GM12878 (cell line): ENCODE measurements at regions not wholly inside any gene's neighbourhood (a gene's known extent, or its start where the extent isn't known, plus 50 kb on each side); places are given as distances from the start of the nearest gene placed in this dataset.

Source experiments
- ATAC-seq: fragments of 200-7000 bp; cut with Tn5 transposase; 3 replicates; pipeline ENCODE4 v1.9.1; 2020; ENCODE audit warnings: mild to moderate bottlenecking, moderate library complexity
- BruUV-seq: library from RNA; stranded (reverse); fragments of 400-500 nt; replicated peaks from 2 replicates; lab custom pipeline; 2021; lab: Mats Ljungman, UMichigan
- CTCF ChIA-PET: fragments of 300-600 bp; sonication (Branson Sonifier 250); formaldehyde crosslinking; extraction: SDS; loops from one replicate; lab custom pipeline; 2021; ENCODE audit warnings: inconsistent platforms; lab: Yijun Ruan, JAX
- POLR2A ChIA-PET: fragments of 350-600 bp; formaldehyde crosslinking; extraction: SDS; loops from one replicate; lab custom pipeline; 2021; ENCODE audit warnings: inconsistent platforms; lab: Charles Lee
- RAD21 ChIA-PET: fragments of 300-600 bp; sonication (Branson Sonifier 250); formaldehyde crosslinking; loops from one replicate; lab custom pipeline; 2023; ENCODE audit warnings: antibody characterized with exemption; ENCODE audit not compliant: unreplicated experiment; lab: Charles Lee
- SMC1A ChIA-PET: fragments of 300-600 bp; sonication (Branson Sonifier 250); formaldehyde crosslinking; loops from one replicate; lab custom pipeline; 2023; ENCODE audit not compliant: unreplicated experiment, uncharacterized antibody; lab: Charles Lee
- DNase-seq: peaks from one replicate; pipeline ENCODE4 v3.0.0-alpha.2; 2011; ENCODE audit warnings: low read depth, low spot score
- FAIRE-seq: peaks from 3 replicates; lab custom pipeline; 2011; peaks lifted over from hg19 to GRCh38; lab: Jason Lieb, UNC
- H2AFZ ChIP-seq: 2 replicates; pipeline ENCODE4 v1.6.0; 2011; ENCODE audit warnings: low read depth, low read length, control low read depth; ENCODE audit not compliant: control insufficient read depth
- H3K27ac ChIP-seq: 2 replicates; pipeline ENCODE4 v1.5.1; 2011; ENCODE audit warnings: control low read depth; ENCODE audit not compliant: control insufficient read depth, insufficient read depth
- H3K27me3 ChIP-seq, 2 experiments: replicated peaks in 1 of 2; 2 replicates each; pipeline versions ENCODE4 v1.6.0 to v1.6.1; 2011; ENCODE audit warnings: low read length in 1 of 2; ENCODE audit not compliant: control insufficient read depth in 2 of 2, insufficient read depth in 2 of 2
- H3K36me3 ChIP-seq, 2 experiments: 2 replicates each; pipeline ENCODE4 v1.5.1; 2011; ENCODE audit warnings: low read length in 1 of 2; ENCODE audit not compliant: control insufficient read depth in 2 of 2, insufficient read depth in 2 of 2
- H3K4me1 ChIP-seq: 2 replicates; pipeline ENCODE4 v1.6.1; 2011; ENCODE audit warnings: mild to moderate bottlenecking, low read length, moderate library complexity, mixed read lengths; ENCODE audit not compliant: control insufficient read depth, insufficient read depth
- H3K4me2 ChIP-seq: 2 replicates; pipeline ENCODE4 v1.6.0; 2011; ENCODE audit warnings: control low read depth; ENCODE audit not compliant: control insufficient read depth, insufficient read depth
- H3K4me3 ChIP-seq: fragments of 200-600 bp; sonication (generic); 2 replicates; pipeline ENCODE4 v1.5.1; 2016
- H3K79me2 ChIP-seq: 2 replicates; pipeline ENCODE4 v1.6.0; 2011; ENCODE audit warnings: low read length; ENCODE audit not compliant: control insufficient read depth, insufficient read depth
- H3K9ac ChIP-seq: 2 replicates; pipeline ENCODE4 v1.8.0; 2011; ENCODE audit warnings: low read length, control low read depth, mixed read lengths; ENCODE audit not compliant: control insufficient read depth, insufficient read depth
- H3K9me3 ChIP-seq: replicated peaks from 3 replicates; pipeline ENCODE4 v1.5.1; 2011; ENCODE audit warnings: mild to moderate bottlenecking, low read length; ENCODE audit not compliant: control insufficient read depth, insufficient read depth
- H4K20me1 ChIP-seq: 2 replicates; pipeline ENCODE4 v1.6.0; 2011; ENCODE audit not compliant: control insufficient read depth, insufficient read depth
- CEBPB ChIP-seq, 2 experiments: fragments of 150-350 bp in 1 of 2; IDR thresholded peaks; 2 replicates each; pipeline ENCODE4 v1.6.1; 2012 to 2014; ENCODE audit warnings: low read depth in 2 of 2, low read length in 2 of 2, borderline replicate concordance in 1 of 2, inconsistent platforms in 1 of 2
- MEF2B ChIP-seq: fragments of 450-650 bp; IDR thresholded peaks from 2 replicates; pipeline ENCODE4 v1.6.1; 2018; ENCODE audit warnings: mild to moderate bottlenecking, moderate library complexity; ENCODE audit not compliant: partially characterized antibody, poor library complexity, severe bottlenecking
- MTA3 ChIP-seq: IDR thresholded peaks from 2 replicates; pipeline ENCODE4 v1.6.1; 2012; ENCODE audit warnings: low read length, inconsistent platforms, borderline replicate concordance
- NR2F1 ChIP-seq: fragments of 450-650 bp; conservative IDR thresholded peaks from 2 replicates; pipeline ENCODE4 v1.6.1; 2017; ENCODE audit warnings: mild to moderate bottlenecking
- WGBS: methylation state at CpG from one replicate; pipeline ENCODE4 v1.1.6; 2016; ENCODE audit warnings: low lambda C conversion rate; ENCODE audit not compliant: insufficient replicate concordance, insufficient coverage; ENCODE audit errors: missing lambda C conversion rate; 5-methylcytosine and 5-hydroxymethylcytosine counted together
- in situ Hi-C: fragments of 300-500 bp; cut with MboI; formaldehyde crosslinking; loops from 9 replicates; pipeline ENCODE4 v1.14.3; 2018; ENCODE audit warnings: mixed read lengths
- intact Hi-C: fragments of 100-400 bp; cut with micrococcal nuclease; formaldehyde crosslinking; loops from one replicate; pipeline ENCODE4 v1.14.2; 2022; ENCODE audit not compliant: unreplicated experiment
- TF ChIP-seq, protein P1 (sequence below): fragments of 450-650 bp; IDR thresholded peaks from 2 replicates; pipeline ENCODE4 v1.6.1; 2018; ENCODE audit warnings: mild to moderate bottlenecking, low read depth, moderate library complexity; ENCODE audit not compliant: partially characterized antibody
- TF ChIP-seq, protein P2 (sequence below): IDR thresholded peaks from 2 replicates; pipeline ENCODE4 v1.6.1; 2011; ENCODE audit warnings: borderline replicate concordance, low read depth, mild to moderate bottlenecking, moderate library complexity, low read length; ENCODE audit not compliant: insufficient read depth, poor library complexity, severe bottlenecking
- TF ChIP-seq, protein P3 (sequence below): fragments of 450-650 bp; IDR thresholded peaks from 2 replicates; pipeline ENCODE4 v1.6.1; 2016; ENCODE audit warnings: mild to moderate bottlenecking, moderate library complexity, borderline replicate concordance
- TF ChIP-seq, protein P4 (sequence below): IDR thresholded peaks from 2 replicates; pipeline ENCODE4 v1.6.1; 2012; ENCODE audit warnings: low read depth, low read length, improper control_type of control experiment

DNA sequence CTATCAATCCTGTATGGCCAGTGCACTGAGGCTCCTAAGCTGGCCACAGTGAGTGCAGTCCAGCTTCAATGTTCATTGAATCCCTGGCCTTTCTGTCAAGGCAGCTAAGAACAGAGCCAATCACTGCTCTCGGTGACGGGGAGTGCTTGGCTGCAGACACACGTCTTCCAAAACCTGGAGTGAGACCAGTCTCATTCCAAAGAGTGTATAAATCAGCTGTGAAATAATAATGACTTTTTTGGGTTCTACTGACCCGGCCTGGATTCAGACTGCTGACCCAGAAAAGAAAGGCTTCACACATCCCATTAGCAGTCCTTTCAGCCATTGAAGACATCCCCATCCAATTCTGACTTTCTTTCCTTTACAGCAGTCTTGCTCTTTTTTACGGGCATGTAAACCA lies 665.5 kb downstream of the GBE1 start (continued):
- TF ChIP-seq MTA3 (no peak), MEF2B (no peak), CEBPB (IDR thresholded peaks at IDR 0.05; ENCODE audit: borderline replicate concordance in 1 of 2, low read depth in 2 of 2, low read length in 2 of 2) (no peak)

DNA sequence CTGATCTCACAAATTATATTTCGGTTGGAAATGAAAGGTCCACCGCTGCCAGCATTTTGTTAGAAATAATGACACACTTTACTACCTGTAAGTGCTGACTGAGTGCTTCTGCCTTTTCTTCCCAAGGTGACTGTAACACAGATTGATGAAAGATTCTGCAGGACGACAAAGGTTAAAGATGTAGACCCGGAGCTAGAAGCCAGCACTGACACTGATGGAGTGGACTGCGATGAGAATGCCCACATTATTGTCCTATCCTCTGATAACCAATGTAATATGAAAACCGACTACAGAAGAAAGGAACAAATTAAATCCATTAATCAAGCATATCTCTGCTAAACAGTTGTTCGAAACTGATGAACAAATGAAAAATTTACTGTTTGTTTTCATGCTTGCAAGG lies 666.5 kb downstream of the GBE1 start:
- RAD21 ChIA-PET, result no interaction called here
- DNase-seq, result no peak
- BruUV-seq, result no TSS peak
- no peak overlapping the region for H3K4me2 ChIP-seq
- H3K4me1 ChIP-seq, result no peaks in the 10 kb centered on the region
- no peaks in the 10 kb centered on the region for H3K36me3 ChIP-seq
- H4K20me1 ChIP-seq, result no peaks in the 10 kb centered on the region
- in situ Hi-C loops (no loop called here), intact Hi-C loops (no loop called here)
- no peak overlapping the region for H2AFZ ChIP-seq
- POLR2A ChIA-PET, result no interaction called here
- no peak overlapping the region for H3K4me3 ChIP-seq
- H3K9me3 ChIP-seq, result no peaks in the 10 kb centered on the region
- no peaks in the 10 kb centered on the region for H3K27me3 ChIP-seq
- 12% methylated on average over 7 of the region's 7 CpGs for WGBS
- no peak overlapping the region for H3K9ac ChIP-seq
- no peak for ATAC-seq
- FAIRE-seq, result no peak
- TF ChIP-seq, protein P1, sequence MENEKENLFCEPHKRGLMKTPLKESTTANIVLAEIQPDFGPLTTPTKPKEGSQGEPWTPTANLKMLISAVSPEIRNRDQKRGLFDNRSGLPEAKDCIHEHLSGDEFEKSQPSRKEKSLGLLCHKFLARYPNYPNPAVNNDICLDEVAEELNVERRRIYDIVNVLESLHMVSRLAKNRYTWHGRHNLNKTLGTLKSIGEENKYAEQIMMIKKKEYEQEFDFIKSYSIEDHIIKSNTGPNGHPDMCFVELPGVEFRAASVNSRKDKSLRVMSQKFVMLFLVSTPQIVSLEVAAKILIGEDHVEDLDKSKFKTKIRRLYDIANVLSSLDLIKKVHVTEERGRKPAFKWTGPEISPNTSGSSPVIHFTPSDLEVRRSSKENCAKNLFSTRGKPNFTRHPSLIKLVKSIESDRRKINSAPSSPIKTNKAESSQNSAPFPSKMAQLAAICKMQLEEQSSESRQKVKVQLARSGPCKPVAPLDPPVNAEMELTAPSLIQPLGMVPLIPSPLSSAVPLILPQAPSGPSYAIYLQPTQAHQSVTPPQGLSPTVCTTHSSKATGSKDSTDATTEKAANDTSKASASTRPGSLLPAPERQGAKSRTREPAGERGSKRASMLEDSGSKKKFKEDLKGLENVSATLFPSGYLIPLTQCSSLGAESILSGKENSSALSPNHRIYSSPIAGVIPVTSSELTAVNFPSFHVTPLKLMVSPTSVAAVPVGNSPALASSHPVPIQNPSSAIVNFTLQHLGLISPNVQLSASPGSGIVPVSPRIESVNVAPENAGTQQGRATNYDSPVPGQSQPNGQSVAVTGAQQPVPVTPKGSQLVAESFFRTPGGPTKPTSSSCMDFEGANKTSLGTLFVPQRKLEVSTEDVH, result no peak
- TF ChIP-seq, protein P2, sequence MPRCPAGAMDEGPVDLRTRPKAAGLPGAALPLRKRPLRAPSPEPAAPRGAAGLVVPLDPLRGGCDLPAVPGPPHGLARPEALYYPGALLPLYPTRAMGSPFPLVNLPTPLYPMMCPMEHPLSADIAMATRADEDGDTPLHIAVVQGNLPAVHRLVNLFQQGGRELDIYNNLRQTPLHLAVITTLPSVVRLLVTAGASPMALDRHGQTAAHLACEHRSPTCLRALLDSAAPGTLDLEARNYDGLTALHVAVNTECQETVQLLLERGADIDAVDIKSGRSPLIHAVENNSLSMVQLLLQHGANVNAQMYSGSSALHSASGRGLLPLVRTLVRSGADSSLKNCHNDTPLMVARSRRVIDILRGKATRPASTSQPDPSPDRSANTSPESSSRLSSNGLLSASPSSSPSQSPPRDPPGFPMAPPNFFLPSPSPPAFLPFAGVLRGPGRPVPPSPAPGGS, result no peak
- TF ChIP-seq, protein P3, sequence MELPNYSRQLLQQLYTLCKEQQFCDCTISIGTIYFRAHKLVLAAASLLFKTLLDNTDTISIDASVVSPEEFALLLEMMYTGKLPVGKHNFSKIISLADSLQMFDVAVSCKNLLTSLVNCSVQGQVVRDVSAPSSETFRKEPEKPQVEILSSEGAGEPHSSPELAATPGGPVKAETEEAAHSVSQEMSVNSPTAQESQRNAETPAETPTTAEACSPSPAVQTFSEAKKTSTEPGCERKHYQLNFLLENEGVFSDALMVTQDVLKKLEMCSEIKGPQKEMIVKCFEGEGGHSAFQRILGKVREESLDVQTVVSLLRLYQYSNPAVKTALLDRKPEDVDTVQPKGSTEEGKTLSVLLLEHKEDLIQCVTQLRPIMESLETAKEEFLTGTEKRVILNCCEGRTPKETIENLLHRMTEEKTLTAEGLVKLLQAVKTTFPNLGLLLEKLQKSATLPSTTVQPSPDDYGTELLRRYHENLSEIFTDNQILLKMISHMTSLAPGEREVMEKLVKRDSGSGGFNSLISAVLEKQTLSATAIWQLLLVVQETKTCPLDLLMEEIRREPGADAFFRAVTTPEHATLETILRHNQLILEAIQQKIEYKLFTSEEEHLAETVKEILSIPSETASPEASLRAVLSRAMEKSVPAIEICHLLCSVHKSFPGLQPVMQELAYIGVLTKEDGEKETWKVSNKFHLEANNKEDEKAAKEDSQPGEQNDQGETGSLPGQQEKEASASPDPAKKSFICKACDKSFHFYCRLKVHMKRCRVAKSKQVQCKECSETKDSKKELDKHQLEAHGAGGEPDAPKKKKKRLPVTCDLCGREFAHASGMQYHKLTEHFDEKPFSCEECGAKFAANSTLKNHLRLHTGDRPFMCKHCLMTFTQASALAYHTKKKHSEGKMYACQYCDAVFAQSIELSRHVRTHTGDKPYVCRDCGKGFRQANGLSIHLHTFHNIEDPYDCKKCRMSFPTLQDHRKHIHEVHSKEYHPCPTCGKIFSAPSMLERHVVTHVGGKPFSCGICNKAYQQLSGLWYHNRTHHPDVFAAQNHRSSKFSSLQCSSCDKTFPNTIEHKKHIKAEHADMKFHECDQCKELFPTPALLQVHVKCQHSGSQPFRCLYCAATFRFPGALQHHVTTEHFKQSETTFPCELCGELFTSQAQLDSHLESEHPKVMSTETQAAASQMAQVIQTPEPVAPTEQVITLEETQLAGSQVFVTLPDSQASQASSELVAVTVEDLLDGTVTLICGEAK, result no peak
- TF ChIP-seq, protein P4, sequence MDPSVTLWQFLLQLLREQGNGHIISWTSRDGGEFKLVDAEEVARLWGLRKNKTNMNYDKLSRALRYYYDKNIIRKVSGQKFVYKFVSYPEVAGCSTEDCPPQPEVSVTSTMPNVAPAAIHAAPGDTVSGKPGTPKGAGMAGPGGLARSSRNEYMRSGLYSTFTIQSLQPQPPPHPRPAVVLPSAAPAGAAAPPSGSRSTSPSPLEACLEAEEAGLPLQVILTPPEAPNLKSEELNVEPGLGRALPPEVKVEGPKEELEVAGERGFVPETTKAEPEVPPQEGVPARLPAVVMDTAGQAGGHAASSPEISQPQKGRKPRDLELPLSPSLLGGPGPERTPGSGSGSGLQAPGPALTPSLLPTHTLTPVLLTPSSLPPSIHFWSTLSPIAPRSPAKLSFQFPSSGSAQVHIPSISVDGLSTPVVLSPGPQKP, result no peak
- TF ChIP-seq NR2F1, result no peak
- TF ChIP-seq, all 136 proteins: peak for 0
- ChIA-PET SMC1A (no interaction called here), CTCF (no interaction called here)
- Histone ChIP-seq H3K27ac (no peak overlapping the region), H3K79me2 (no peaks in the 10 kb centered on the region)
